Mesothelial cell of epicardium (in vitro differentiated cells): ENCODE measurements at regions not wholly inside any gene's neighbourhood (a gene's known extent, or its start where the extent isn't known, plus 50 kb on each side); places are given as distances from the start of the nearest gene placed in this dataset.

Experiments used
- DNase-seq, 2 experiments: peaks; one replicate each; pipeline ENCODE4 v3.0.0; 2021; ENCODE audit warnings: low spot score in 2 of 2; ENCODE audit not compliant: unreplicated experiment in 2 of 2
- H3K27ac Mint-ChIP-seq: 2 replicates; pipeline ENCODE4 v1.8.0; 2021; ENCODE audit warnings: mixed read lengths
- H3K27me3 Mint-ChIP-seq: 2 replicates; pipeline ENCODE4 v1.8.0; 2021; ENCODE audit warnings: low read depth, mixed read lengths
- H3K36me3 Mint-ChIP-seq: 2 replicates; pipeline ENCODE4 v1.8.0; 2021; ENCODE audit warnings: mixed read lengths
- H3K4me1 Mint-ChIP-seq: 2 replicates; pipeline ENCODE4 v1.8.0; 2021; ENCODE audit warnings: mixed read lengths
- H3K4me3 Mint-ChIP-seq: 2 replicates; pipeline ENCODE4 v1.8.0; 2021; ENCODE audit warnings: mild to moderate bottlenecking, moderate library complexity, mixed read lengths
- H3K9me3 Mint-ChIP-seq: 2 replicates; pipeline ENCODE4 v1.8.0; 2021; ENCODE audit warnings: mixed read lengths
- TF ChIP-seq, protein P1 (sequence below): fragments of 200-600 bp; sonication (generic); IDR thresholded peaks from one replicate; pipeline ENCODE4 v1.5.0; 2021; ENCODE audit warnings: antibody characterized with exemption; ENCODE audit not compliant: unreplicated experiment

GRCh38 chr5:112084149-112084548 lies 327.2 kb upstream of the NREP start:
- TF ChIP-seq, protein P1, sequence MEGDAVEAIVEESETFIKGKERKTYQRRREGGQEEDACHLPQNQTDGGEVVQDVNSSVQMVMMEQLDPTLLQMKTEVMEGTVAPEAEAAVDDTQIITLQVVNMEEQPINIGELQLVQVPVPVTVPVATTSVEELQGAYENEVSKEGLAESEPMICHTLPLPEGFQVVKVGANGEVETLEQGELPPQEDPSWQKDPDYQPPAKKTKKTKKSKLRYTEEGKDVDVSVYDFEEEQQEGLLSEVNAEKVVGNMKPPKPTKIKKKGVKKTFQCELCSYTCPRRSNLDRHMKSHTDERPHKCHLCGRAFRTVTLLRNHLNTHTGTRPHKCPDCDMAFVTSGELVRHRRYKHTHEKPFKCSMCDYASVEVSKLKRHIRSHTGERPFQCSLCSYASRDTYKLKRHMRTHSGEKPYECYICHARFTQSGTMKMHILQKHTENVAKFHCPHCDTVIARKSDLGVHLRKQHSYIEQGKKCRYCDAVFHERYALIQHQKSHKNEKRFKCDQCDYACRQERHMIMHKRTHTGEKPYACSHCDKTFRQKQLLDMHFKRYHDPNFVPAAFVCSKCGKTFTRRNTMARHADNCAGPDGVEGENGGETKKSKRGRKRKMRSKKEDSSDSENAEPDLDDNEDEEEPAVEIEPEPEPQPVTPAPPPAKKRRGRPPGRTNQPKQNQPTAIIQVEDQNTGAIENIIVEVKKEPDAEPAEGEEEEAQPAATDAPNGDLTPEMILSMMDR, result no peak

DNA sequence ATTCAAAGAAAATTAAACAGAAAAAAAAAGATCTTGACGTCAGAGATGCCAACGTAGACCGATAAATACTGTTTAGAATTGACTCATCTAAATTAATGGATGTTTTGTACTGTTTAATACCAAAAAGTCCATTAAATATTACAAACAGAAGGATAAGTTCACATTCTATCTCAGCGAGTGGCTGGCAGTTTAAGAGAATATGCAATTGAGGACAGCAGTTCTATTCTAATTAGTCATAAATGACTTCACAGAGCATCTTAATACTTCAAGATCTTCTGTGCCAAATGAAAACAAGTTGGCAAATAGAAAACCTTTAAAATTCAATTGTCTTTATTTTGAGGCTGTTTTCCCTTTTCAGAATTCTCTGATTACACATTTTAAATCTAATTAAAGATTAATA lies 326.6 kb upstream of the NREP start:
- DNase-seq, result no peak
- no peaks in the 10 kb centered on the region for H3K27me3 Mint-ChIP-seq
- TF ChIP-seq, protein P1, result no peak
- no peaks in the 10 kb centered on the region for H3K36me3 Mint-ChIP-seq
- H3K9me3 Mint-ChIP-seq, result peaks cover 4% of the 10 kb centered on the region
- H3K4me3 Mint-ChIP-seq, result no peak overlapping the region
- peaks cover 6% of the 10 kb centered on the region for H3K4me1 Mint-ChIP-seq
- no peak overlapping the region for H3K27ac Mint-ChIP-seq

More at GRCh38 chr5:112084149-112084548, 327.2 kb upstream of the NREP start:
- no peak overlapping the region for H3K4me3 Mint-ChIP-seq
- no peak overlapping the region for H3K27ac Mint-ChIP-seq
- H3K9me3 Mint-ChIP-seq, result no peaks in the 10 kb centered on the region
- no peak for DNase-seq
- H3K36me3 Mint-ChIP-seq, result no peaks in the 10 kb centered on the region
- H3K27me3 Mint-ChIP-seq, result no peaks in the 10 kb centered on the region
- H3K4me1 Mint-ChIP-seq, result peaks cover 6% of the 10 kb centered on the region

- Mint-ChIP-seq H3K4me1 (peaks cover 6% of the 10 kb centered on the region), H3K4me3 (no peak overlapping the region), H3K9me3 (peaks cover 11% of the 10 kb centered on the region), H3K36me3 (no peaks in the 10 kb centered on the region), H3K27ac (no peak overlapping the region), H3K27me3 (no peaks in the 10 kb centered on the region)
- no peak for DNase-seq
- TF ChIP-seq, protein P1, result no peak
These were observed 320.2 kb upstream of the NREP start for GRCh38 chr5:112077180-112077579.

GRCh38 chr5:112070022-112070421 lies 313.0 kb upstream of the NREP start:
- Mint-ChIP-seq H3K4me3 (no peak overlapping the region), H3K27ac (peak overlapping the region; percentile 54), H3K36me3 (no peaks in the 10 kb centered on the region), H3K27me3 (no peaks in the 10 kb centered on the region), H3K4me1 (peaks cover 58% of the 10 kb centered on the region), H3K9me3 (no peaks in the 10 kb centered on the region)
- DNase-seq, result no peak
- TF ChIP-seq, protein P1, result no peak

DNA sequence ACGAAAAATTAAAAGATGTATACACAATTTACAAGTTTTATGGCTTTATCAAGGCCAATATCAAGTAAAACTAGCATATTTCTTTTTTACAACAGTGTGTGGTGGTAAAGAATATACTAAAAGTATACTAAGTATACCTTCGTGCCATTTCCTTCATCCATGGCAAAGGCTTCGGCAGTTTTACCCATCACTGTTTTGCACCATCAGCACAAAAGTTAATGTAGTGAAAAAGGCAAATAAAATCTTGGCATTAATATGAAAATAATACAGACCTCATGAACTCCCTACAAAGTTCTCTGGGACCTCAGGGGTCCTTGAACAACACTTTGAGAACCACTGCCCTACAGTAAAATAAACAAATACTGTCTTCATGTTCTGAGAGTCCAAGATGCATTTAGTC lies 312.3 kb upstream of the NREP start:
- H3K9me3 Mint-ChIP-seq, result no peaks in the 10 kb centered on the region
- H3K27me3 Mint-ChIP-seq, result no peaks in the 10 kb centered on the region
- no peaks in the 10 kb centered on the region for H3K36me3 Mint-ChIP-seq
- no peak overlapping the region for H3K27ac Mint-ChIP-seq
- H3K4me3 Mint-ChIP-seq, result no peak overlapping the region
- TF ChIP-seq, protein P1, result no peak
- peaks cover 65% of the 10 kb centered on the region for H3K4me1 Mint-ChIP-seq
- no peak for DNase-seq

- no peak for DNase-seq
- no peaks in the 10 kb centered on the region for H3K27me3 Mint-ChIP-seq
- TF ChIP-seq, protein P1, result no peak
- H3K4me3 Mint-ChIP-seq, result no peak overlapping the region
- H3K4me1 Mint-ChIP-seq, result peaks cover 73% of the 10 kb centered on the region
- no peaks in the 10 kb centered on the region for H3K9me3 Mint-ChIP-seq
- H3K27ac Mint-ChIP-seq, result peak overlapping the region; percentile 35
- no peaks in the 10 kb centered on the region for H3K36me3 Mint-ChIP-seq
These were observed 311.6 kb upstream of the NREP start for GRCh38 chr5:112068593-112068992.
